Endothelial cell of umbilical vein (primary cell): ENCODE measurements at regions not wholly inside any gene's neighbourhood (a gene's known extent, or its start where the extent isn't known, plus 50 kb on each side); places are given as distances from the start of the nearest gene placed in this dataset.

Source experiments
- BruUV-seq: library from RNA; stranded (reverse); fragments of 400-500 nt; replicated peaks from 2 replicates; lab custom pipeline; 2021; lab: Mats Ljungman, UMichigan
- CTCF ChIA-PET: fragments of 300-600, 350-600 bp; sonication (Branson Sonifier 250); formaldehyde crosslinking; loops from one replicate; lab custom pipeline; 2021; ENCODE audit warnings: antibody characterized with exemption, inconsistent platforms; lab: Charles Lee
- POLR2A ChIA-PET: fragments of 300-600, 350-600 bp; sonication (Branson Sonifier 250); formaldehyde crosslinking; loops from one replicate; lab custom pipeline; 2021; ENCODE audit warnings: antibody characterized with exemption, inconsistent platforms; lab: Charles Lee
- DNase-seq: peaks from one replicate; pipeline ENCODE4 v3.0.0-alpha.2; 2011; ENCODE audit warnings: low read depth, low spot score
- FAIRE-seq: peaks from 2 replicates; lab custom pipeline; 2011; peaks lifted over from hg19 to GRCh38; lab: Jason Lieb, UNC
- H2AFZ ChIP-seq: 2 replicates; pipeline ENCODE4 v1.6.0; 2012; ENCODE audit warnings: low read depth, low read length, control low read depth, inconsistent platforms
- H3K27ac ChIP-seq: 2 replicates; pipeline ENCODE4 v1.5.1; 2011; ENCODE audit warnings: low read depth, mild to moderate bottlenecking, control low read depth, low read length, moderate library complexity; ENCODE audit not compliant: insufficient read depth
- H3K27me3 ChIP-seq, 2 experiments: 2 replicates each; pipeline versions ENCODE4 v1.6.0 to v1.6.1; 2011; ENCODE audit warnings: low read length in 2 of 2, mixed read lengths in 1 of 2; ENCODE audit not compliant: control insufficient read depth in 2 of 2, insufficient read depth in 2 of 2
- H3K36me3 ChIP-seq, 2 experiments: 2 replicates in 1 of 2; 3 replicates in 1 of 2; pipeline ENCODE4 v1.5.1; 2011; ENCODE audit warnings: low read length in 2 of 2, mild to moderate bottlenecking in 1 of 2, moderate library complexity in 1 of 2; ENCODE audit not compliant: control insufficient read depth in 2 of 2, insufficient read depth in 2 of 2; ENCODE audit errors: extremely low read depth in 1 of 2
- H3K4me1 ChIP-seq: 3 replicates; pipeline ENCODE4 v1.5.1; 2011; ENCODE audit warnings: mild to moderate bottlenecking, low read length; ENCODE audit not compliant: control insufficient read depth, insufficient read depth; ENCODE audit errors: extremely low read depth
- H3K4me2 ChIP-seq: 2 replicates; pipeline ENCODE4 v1.6.1; 2011; ENCODE audit warnings: low read length, control low read depth, mixed read lengths; ENCODE audit not compliant: insufficient read depth
- H3K4me3 ChIP-seq, 3 experiments: fragments of 200-600 bp in 1 of 3; sonication (generic), shearing (Covaris generic) in 1 of 3; replicated peaks in 1 of 3; 2 replicates each; pipeline ENCODE4 v1.5.1; 2011 to 2016; ENCODE audit warnings: control low read depth in 3 of 3, low read length in 3 of 3, mild to moderate bottlenecking in 2 of 3, inconsistent platforms in 1 of 3, low read depth in 1 of 3, moderate library complexity in 1 of 3; ENCODE audit not compliant: insufficient read depth in 1 of 3
- H3K79me2 ChIP-seq: 2 replicates; pipeline ENCODE4 v1.6.0; 2012; ENCODE audit warnings: low read length, inconsistent platforms; ENCODE audit not compliant: control insufficient read depth, insufficient read depth
- H3K9ac ChIP-seq: replicated peaks from 2 replicates; pipeline ENCODE3; 2011; ENCODE audit warnings: low read length, control low read depth; ENCODE audit not compliant: insufficient read depth; ENCODE audit errors: extremely low read depth
- H3K9me1 ChIP-seq: replicated peaks from 3 replicates; pipeline ENCODE4 v1.6.0; 2011; ENCODE audit warnings: mild to moderate bottlenecking, low read length; ENCODE audit not compliant: control insufficient read depth, insufficient read depth; ENCODE audit errors: extremely low read depth
- H3K9me3 ChIP-seq: replicated peaks from 2 replicates; pipeline ENCODE4 v1.5.1; 2012; ENCODE audit warnings: low read length, inconsistent platforms; ENCODE audit not compliant: control insufficient read depth, insufficient read depth
- H4K20me1 ChIP-seq: replicated peaks from 2 replicates; pipeline ENCODE3; 2011; ENCODE audit warnings: mild to moderate bottlenecking, low read length; ENCODE audit not compliant: control insufficient read depth, insufficient read depth; ENCODE audit errors: extremely low read depth
- EZH2 ChIP-seq: IDR thresholded peaks from 2 replicates; pipeline ENCODE4 v1.6.1; 2012; ENCODE audit warnings: borderline replicate concordance, low read depth, mild to moderate bottlenecking, moderate library complexity, low read length, inconsistent platforms; ENCODE audit not compliant: severe bottlenecking
- GATA2 ChIP-seq: IDR thresholded peaks from 2 replicates; pipeline ENCODE4 v1.7.0; 2011; ENCODE audit warnings: low read depth, mild to moderate bottlenecking, moderate library complexity, mixed read lengths, low read length; ENCODE audit not compliant: insufficient read length, insufficient read depth
- JUN ChIP-seq: IDR thresholded peaks from 2 replicates; pipeline ENCODE4 v1.6.1; 2011; ENCODE audit warnings: borderline replicate concordance, low read depth; ENCODE audit not compliant: insufficient read length, insufficient read depth
- MYC ChIP-seq: IDR thresholded peaks from one replicate; pipeline ENCODE4 v1.6.1; 2011; ENCODE audit warnings: mild to moderate bottlenecking, low read depth, low read length
- POLR2A ChIP-seq: IDR thresholded peaks from 2 replicates; pipeline ENCODE4 v1.6.1; 2012; ENCODE audit warnings: low read depth, mild to moderate bottlenecking, control low read depth, low read length
- POLR2AphosphoS5 ChIP-seq: IDR thresholded peaks from 2 replicates; pipeline ENCODE4 v1.6.1; 2012; ENCODE audit warnings: low read depth, mild to moderate bottlenecking, control low read depth, low read length, moderate library complexity; ENCODE audit not compliant: insufficient read depth
- dilution Hi-C: fragments of 300-500 bp; cut with MboI; formaldehyde crosslinking; loops from one replicate; pipeline ENCODE4 v1.15.0; 2019; ENCODE audit warnings: low sequenced_read_pairs; ENCODE audit not compliant: extremely low pct_ligation_motif_present
- intact Hi-C: fragments of 100-400 bp; cut with micrococcal nuclease; formaldehyde crosslinking; loops from one replicate; pipeline ENCODE4 v1.10.0; 2022
- TF ChIP-seq, protein P1 (sequence below), 2 donors: IDR thresholded peaks; 1 replicate in 1 of 2; 2 replicates in 1 of 2; pipeline ENCODE4 v1.5.1; 2011; ENCODE audit warnings: low read length in 2 of 2, mild to moderate bottlenecking in 2 of 2, moderate library complexity in 2 of 2, control low read depth in 1 of 2, inconsistent platforms in 1 of 2, low read depth in 1 of 2; ENCODE audit not compliant: insufficient read depth in 1 of 2; ENCODE audit errors: extremely low read depth in 1 of 2
- TF ChIP-seq, protein P2 (sequence below): IDR thresholded peaks from 2 replicates; pipeline ENCODE4 v1.6.1; 2011; ENCODE audit not compliant: insufficient read depth, insufficient read length

GRCh38 chr13:20303636-20304035 lies 71.5 kb upstream of the GJB6 start:
- dilution Hi-C loops = no loop called here
- CTCF ChIA-PET = no interaction called here
- Histone ChIP-seq H3K27me3 (peaks cover 32 to 38% of the 10 kb centered on the region in 2 experiments), H3K9ac (no peak overlapping the region), H3K4me3 (no peak overlapping the region), H4K20me1 (no peaks in the 10 kb centered on the region), H3K4me2 (no peak overlapping the region), H3K9me3 (no peaks in the 10 kb centered on the region), H3K36me3 (no peaks in the 10 kb centered on the region), H3K4me1 (no peaks in the 10 kb centered on the region), H3K9me1 (no peaks in the 10 kb centered on the region), H2AFZ (no peak overlapping the region), H3K79me2 (no peaks in the 10 kb centered on the region), H3K27ac (no peak overlapping the region)
- BruUV-seq = no TSS peak
- FAIRE-seq = no peak
- POLR2A ChIA-PET = no interaction called here
- intact Hi-C loops = no loop called here
- no peak for TF ChIP-seq POLR2A
- TF ChIP-seq JUN = no peak
- TF ChIP-seq, protein P1, sequence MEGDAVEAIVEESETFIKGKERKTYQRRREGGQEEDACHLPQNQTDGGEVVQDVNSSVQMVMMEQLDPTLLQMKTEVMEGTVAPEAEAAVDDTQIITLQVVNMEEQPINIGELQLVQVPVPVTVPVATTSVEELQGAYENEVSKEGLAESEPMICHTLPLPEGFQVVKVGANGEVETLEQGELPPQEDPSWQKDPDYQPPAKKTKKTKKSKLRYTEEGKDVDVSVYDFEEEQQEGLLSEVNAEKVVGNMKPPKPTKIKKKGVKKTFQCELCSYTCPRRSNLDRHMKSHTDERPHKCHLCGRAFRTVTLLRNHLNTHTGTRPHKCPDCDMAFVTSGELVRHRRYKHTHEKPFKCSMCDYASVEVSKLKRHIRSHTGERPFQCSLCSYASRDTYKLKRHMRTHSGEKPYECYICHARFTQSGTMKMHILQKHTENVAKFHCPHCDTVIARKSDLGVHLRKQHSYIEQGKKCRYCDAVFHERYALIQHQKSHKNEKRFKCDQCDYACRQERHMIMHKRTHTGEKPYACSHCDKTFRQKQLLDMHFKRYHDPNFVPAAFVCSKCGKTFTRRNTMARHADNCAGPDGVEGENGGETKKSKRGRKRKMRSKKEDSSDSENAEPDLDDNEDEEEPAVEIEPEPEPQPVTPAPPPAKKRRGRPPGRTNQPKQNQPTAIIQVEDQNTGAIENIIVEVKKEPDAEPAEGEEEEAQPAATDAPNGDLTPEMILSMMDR (IDR thresholded peaks at IDR 0.05; ENCODE audit: extremely low read depth in 1 of 2, insufficient read depth in 1 of 2, low read depth in 1 of 2, low read length in 2 of 2) = no peak
- no peak for TF ChIP-seq POLR2AphosphoS5
- no peak for TF ChIP-seq GATA2
- TF ChIP-seq, protein P2, sequence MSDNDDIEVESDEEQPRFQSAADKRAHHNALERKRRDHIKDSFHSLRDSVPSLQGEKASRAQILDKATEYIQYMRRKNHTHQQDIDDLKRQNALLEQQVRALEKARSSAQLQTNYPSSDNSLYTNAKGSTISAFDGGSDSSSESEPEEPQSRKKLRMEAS = no peak
- TF ChIP-seq EZH2 = no peak
- no peak for TF ChIP-seq MYC
- DNase-seq = no peak
